PC-9 (cell line): ENCODE measurements at regions not wholly inside any gene's neighbourhood (a gene's known extent, or its start where the extent isn't known, plus 50 kb on each side); places are given as distances from the start of the nearest gene placed in this dataset.

Source experiments
- BruUV-seq: library from RNA; stranded (reverse); fragments of 400-500 nt; replicated peaks from 2 replicates; lab custom pipeline; 2021; lab: Mats Ljungman, UMichigan
- CTCF ChIA-PET: fragments of 300-600 bp; sonication (Branson Sonifier 250); formaldehyde crosslinking; loops from one replicate; lab custom pipeline; 2022; ENCODE audit warnings: antibody characterized with exemption; lab: Charles Lee
- POLR2A ChIA-PET: fragments of 300-600 bp; sonication (Branson Sonifier 250); formaldehyde crosslinking; loops from one replicate; lab custom pipeline; 2022; ENCODE audit warnings: antibody characterized with exemption; ENCODE audit not compliant: unreplicated experiment; lab: Charles Lee
- DNase-seq, 2 experiments: peaks; one replicate each; pipeline versions ENCODE4 v3.0.0 to v3.0.0-alpha.2; 2015 to 2022; ENCODE audit warnings: mixed read lengths in 1 of 2
- H2AFZ ChIP-seq: fragments of 200-600 bp; sonication (generic); 2 replicates; pipeline ENCODE4 v1.8.1; 2017; ENCODE audit warnings: antibody characterized with exemption
- H3F3A ChIP-seq: fragments of 200-600 bp; sonication (generic); 2 replicates; pipeline ENCODE4 v1.8.1; 2017; ENCODE audit warnings: antibody characterized with exemption, mild to moderate bottlenecking, low read depth; ENCODE audit not compliant: insufficient read depth
- H3K27ac ChIP-seq: fragments of 200-600 bp; sonication (generic); 2 replicates; pipeline ENCODE4 v1.6.1; 2016; ENCODE audit warnings: mixed run types
- H3K27me3 ChIP-seq: fragments of 200-600 bp; sonication (generic); 2 replicates; pipeline ENCODE4 v1.6.1; 2016; ENCODE audit warnings: low read depth, mixed run types; ENCODE audit not compliant: insufficient read depth
- H3K36me3 ChIP-seq: fragments of 200-600 bp; sonication (generic); 2 replicates; pipeline ENCODE4 v1.6.1; 2016; ENCODE audit warnings: low read depth, mixed run types
- H3K4me1 ChIP-seq: fragments of 200-600 bp; sonication (generic); replicated peaks from 2 replicates; pipeline ENCODE4 v1.6.1; 2016; ENCODE audit warnings: mixed run types; ENCODE audit not compliant: insufficient read depth
- H3K4me2 ChIP-seq: fragments of 200-600 bp; sonication (generic); 2 replicates; pipeline ENCODE4 v1.6.1; 2017; ENCODE audit warnings: mixed run types
- H3K4me3 ChIP-seq: fragments of 200-600 bp; sonication (generic); 2 replicates; pipeline ENCODE4 v1.6.1; 2016; ENCODE audit warnings: mixed run types
- H3K79me2 ChIP-seq: fragments of 200-600 bp; sonication (generic); 2 replicates; pipeline ENCODE4 v1.6.1; 2017; ENCODE audit warnings: low read depth, mixed run types
- H3K9me2 ChIP-seq: fragments of 200-600 bp; sonication (generic); 2 replicates; pipeline ENCODE4 v1.8.1; 2017; ENCODE audit warnings: mild to moderate bottlenecking; ENCODE audit not compliant: insufficient read depth
- H3K9me3 ChIP-seq: fragments of 200-600 bp; sonication (generic); 2 replicates; pipeline ENCODE4 v1.8.1; 2016; ENCODE audit warnings: low read depth; ENCODE audit not compliant: insufficient read depth
- H4K20me1 ChIP-seq: fragments of 200-600 bp; sonication (generic); 2 replicates; pipeline ENCODE4 v1.8.1; 2017; ENCODE audit not compliant: insufficient read depth
- CTCF ChIP-seq: fragments of 200-600 bp; sonication (generic); conservative IDR thresholded peaks from 2 replicates; pipeline ENCODE4 v1.6.1; 2017; ENCODE audit warnings: mixed run types, antibody characterized with exemption, mild to moderate bottlenecking, moderate library complexity
- EZH2 ChIP-seq: fragments of 200-600 bp; sonication (generic); IDR thresholded peaks from 2 replicates; pipeline ENCODE4 v1.8.0; 2017; ENCODE audit warnings: antibody characterized with exemption, low read depth
- intact Hi-C: fragments of 100-400 bp; cut with micrococcal nuclease; formaldehyde crosslinking; loops from one replicate; pipeline ENCODE4 v1.10.0; 2022; ENCODE audit not compliant: unreplicated experiment

GRCh38 chr3:27536491-27536890 is 52.3 kb upstream of the SLC4A7 start:
- Histone ChIP-seq H3F3A (peaks cover 49% of the 10 kb centered on the region), H3K27me3 (no peaks in the 10 kb centered on the region), H3K9me2 (no peaks in the 10 kb centered on the region), H4K20me1 (no peaks in the 10 kb centered on the region), H2AFZ (no peak overlapping the region), H3K79me2 (no peaks in the 10 kb centered on the region), H3K4me3 (no peak overlapping the region), H3K9me3 (no peaks in the 10 kb centered on the region), H3K4me2 (peak overlapping the region; percentile 64), H3K4me1 (peaks cover 54% of the 10 kb centered on the region), H3K36me3 (no peaks in the 10 kb centered on the region), H3K27ac (peak overlapping the region; percentile 95)
- ChIA-PET POLR2A (interaction anchor here (0.5 kb wide), 1 partner anchor 33 kb away, joined by 3 read pairs; no protein-coding TSS in a partner anchor), CTCF (no interaction called here)
- intact Hi-C loops = loop anchor here (10.0 kb wide), 1 partner anchor 342 kb away; no protein-coding TSS in a partner anchor
- no peak for TF ChIP-seq EZH2
- no peak for TF ChIP-seq CTCF
- no peak for DNase-seq
- BruUV-seq = no TSS peak

DNA sequence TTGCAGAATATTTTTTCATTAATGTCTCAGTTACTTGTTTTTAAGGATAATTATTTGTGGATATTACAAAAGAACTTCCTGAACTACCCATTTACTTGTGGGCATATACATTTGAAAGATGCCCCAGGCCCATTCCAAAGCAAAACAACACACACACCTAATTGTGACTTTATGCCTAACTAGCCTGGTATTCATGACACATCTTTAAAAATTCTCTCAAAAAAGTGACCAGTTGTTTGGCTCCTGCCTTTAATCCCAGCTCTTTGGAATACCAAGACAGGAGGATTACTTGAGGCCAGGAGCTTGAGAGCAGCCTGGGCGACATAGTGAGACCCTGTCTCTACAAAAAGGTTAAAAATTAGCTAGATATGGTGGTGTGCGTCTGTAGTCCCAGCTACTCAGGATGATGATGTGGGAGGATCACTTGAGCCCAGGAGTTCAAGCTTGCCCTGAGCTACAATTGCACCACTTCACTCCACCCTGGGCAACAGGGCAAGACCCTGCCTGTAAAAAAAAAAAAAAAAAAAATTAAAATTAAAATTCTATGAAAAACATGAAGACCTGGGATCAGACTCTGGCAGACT is 51.7 kb upstream of the SLC4A7 start:
- ChIA-PET POLR2A (interaction anchor here (0.5 to 0.6 kb wide), 3 partner anchors 105 to 1590 kb away, joined by 3 to 10 read pairs (median 4); no protein-coding TSS in a partner anchor), CTCF (interaction anchor here (0.5 to 0.7 kb wide), 2 partner anchors 97 to 146 kb away, joined by 9 to 17 read pairs; no protein-coding TSS in a partner anchor)
- no peaks in the 10 kb centered on the region for H3K79me2 ChIP-seq
- TF ChIP-seq CTCF (no peak), EZH2 (no peak)
- peak overlapping the region; percentile 95 for H3K27ac ChIP-seq
- peak overlapping the region; percentile 13; the same call in 1 of the 2 replicates for H3K4me3 ChIP-seq
- peak; percentile 21 to 87 for DNase-seq
- H3K9me3 ChIP-seq = no peaks in the 10 kb centered on the region
- H3K4me2 ChIP-seq = peak overlapping the region; percentile 64
- intact Hi-C loops = loop anchor here (2.0 to 10.0 kb wide), 2 partner anchors 145 to 341 kb away; no protein-coding TSS in a partner anchor
- no peaks in the 10 kb centered on the region for H3K9me2 ChIP-seq
- H4K20me1 ChIP-seq = no peaks in the 10 kb centered on the region
- H3F3A ChIP-seq = peaks cover 49% of the 10 kb centered on the region
- peaks cover 54% of the 10 kb centered on the region for H3K4me1 ChIP-seq
- no peak overlapping the region for H2AFZ ChIP-seq
- H3K27me3 ChIP-seq = no peaks in the 10 kb centered on the region
- no TSS peak for BruUV-seq
- no peaks in the 10 kb centered on the region for H3K36me3 ChIP-seq

- TF ChIP-seq CTCF (peak; percentile 58; the same call in 1 of the 2 replicates), EZH2 (no peak)
- CTCF ChIA-PET = no interaction called here
Observed at GRCh38 chr3:27533718-27534573, 49.8 kb upstream of the SLC4A7 start.

More at GRCh38 chr3:27533718-27534573, 49.8 kb upstream of the SLC4A7 start:
- H3F3A ChIP-seq = peaks cover 49% of the 10 kb centered on the region
- H3K79me2 ChIP-seq = no peaks in the 10 kb centered on the region
- POLR2A ChIA-PET = interaction anchor here (0.7 kb wide), 1 partner anchor 12 kb away, joined by 3 read pairs; no protein-coding TSS in a partner anchor
- H3K4me2 ChIP-seq = peak overlapping the region; percentile 75
- peak overlapping the region; percentile 95 for H3K27ac ChIP-seq
- H4K20me1 ChIP-seq = no peaks in the 10 kb centered on the region
- H2AFZ ChIP-seq = no peak overlapping the region
- H3K36me3 ChIP-seq = no peaks in the 10 kb centered on the region
- peak overlapping the region; percentile 9; the same call in 1 of the 2 replicates for H3K4me3 ChIP-seq
- peak; percentile 87 to 97 for DNase-seq
- H3K27me3 ChIP-seq = no peaks in the 10 kb centered on the region
- intact Hi-C loops = loop anchor here (1.0 to 10.0 kb wide), 4 partner anchors 50 to 339 kb away; partner anchors contain the start of gene SLC4A7
- no peaks in the 10 kb centered on the region for H3K9me3 ChIP-seq
- peaks cover 54% of the 10 kb centered on the region for H3K4me1 ChIP-seq
- TSS peak; percentile 80 for BruUV-seq
- H3K9me2 ChIP-seq = no peaks in the 10 kb centered on the region
